ENCODE measurements at regions not wholly inside any gene's neighbourhood (a gene's known extent, or its start where the extent isn't known, plus 50 kb on each side); places are given as distances from the start of the nearest gene placed in this dataset.
A peak's percentile ranks its signal among the peaks of the same experiment; 100 is the strongest.

- 81 to 90% methylated on average over 2 of the region's 2 CpGs for WGBS, 2 donors
- Histone ChIP-seq H3K9me3 (no peaks in the 10 kb centered on the region), H3K4me3 (replicated peaks in 1 of 3) (no peak overlapping the region), H3K36me3 (no peaks in the 10 kb centered on the region), H3K4me1 (peaks cover 31 to 35% of the 10 kb centered on the region in 2 donors), H3K27me3 (no peaks in the 10 kb centered on the region), H3K27ac (no peak overlapping the region)
- no peak for DNase-seq
- intact Hi-C loops (cut with DNase I): no loop called here
- TF ChIP-seq POLR2A (IDR thresholded peaks at IDR 0.05): no peak
- TF ChIP-seq, protein P1, sequence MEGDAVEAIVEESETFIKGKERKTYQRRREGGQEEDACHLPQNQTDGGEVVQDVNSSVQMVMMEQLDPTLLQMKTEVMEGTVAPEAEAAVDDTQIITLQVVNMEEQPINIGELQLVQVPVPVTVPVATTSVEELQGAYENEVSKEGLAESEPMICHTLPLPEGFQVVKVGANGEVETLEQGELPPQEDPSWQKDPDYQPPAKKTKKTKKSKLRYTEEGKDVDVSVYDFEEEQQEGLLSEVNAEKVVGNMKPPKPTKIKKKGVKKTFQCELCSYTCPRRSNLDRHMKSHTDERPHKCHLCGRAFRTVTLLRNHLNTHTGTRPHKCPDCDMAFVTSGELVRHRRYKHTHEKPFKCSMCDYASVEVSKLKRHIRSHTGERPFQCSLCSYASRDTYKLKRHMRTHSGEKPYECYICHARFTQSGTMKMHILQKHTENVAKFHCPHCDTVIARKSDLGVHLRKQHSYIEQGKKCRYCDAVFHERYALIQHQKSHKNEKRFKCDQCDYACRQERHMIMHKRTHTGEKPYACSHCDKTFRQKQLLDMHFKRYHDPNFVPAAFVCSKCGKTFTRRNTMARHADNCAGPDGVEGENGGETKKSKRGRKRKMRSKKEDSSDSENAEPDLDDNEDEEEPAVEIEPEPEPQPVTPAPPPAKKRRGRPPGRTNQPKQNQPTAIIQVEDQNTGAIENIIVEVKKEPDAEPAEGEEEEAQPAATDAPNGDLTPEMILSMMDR (IDR thresholded peaks at IDR 0.05): no peak
Measured at GRCh38 chr20:20778676-20779075, 66.2 kb upstream of the RALGAPA2 start.

- WGBS, 2 donors: 80 to 96% methylated on average over 3 of the region's 3 CpGs
- Histone ChIP-seq H3K4me1 (no peaks in the 10 kb centered on the region), H3K4me3 (replicated peaks in 1 of 3) (no peak overlapping the region), H3K36me3 (no peaks in the 10 kb centered on the region), H3K27ac (no peak overlapping the region), H3K27me3 (no peaks in the 10 kb centered on the region), H3K9me3 (no peaks in the 10 kb centered on the region)
- no peak for DNase-seq
- intact Hi-C loops (cut with DNase I): no loop called here
- TF ChIP-seq, protein P1 (IDR thresholded peaks at IDR 0.05): no peak
- no peak for TF ChIP-seq POLR2A (IDR thresholded peaks at IDR 0.05)
Measured at GRCh38 chr20:20772497-20773085, 60.1 kb upstream of the RALGAPA2 start.

- intact Hi-C loops (cut with DNase I): no loop called here
- Histone ChIP-seq H3K27ac (no peak overlapping the region), H3K27me3 (no peaks in the 10 kb centered on the region), H3K4me3 (replicated peaks in 1 of 3) (no peak overlapping the region), H3K36me3 (no peaks in the 10 kb centered on the region), H3K9me3 (no peaks in the 10 kb centered on the region), H3K4me1 (no peaks in the 10 kb centered on the region)
- TF ChIP-seq, protein P1 (IDR thresholded peaks at IDR 0.05): no peak
- TF ChIP-seq POLR2A (IDR thresholded peaks at IDR 0.05): no peak
- 86 to 91% methylated on average over 6 to 20 of the region's 30 CpGs for WGBS, 2 donors
- no peak for DNase-seq
Measured at GRCh38 chr20:20768202-20768815, 55.9 kb upstream of the RALGAPA2 start.

- Histone ChIP-seq H3K4me3 (replicated peaks in 1 of 3) (no peak overlapping the region), H3K36me3 (no peaks in the 10 kb centered on the region), H3K27me3 (no peaks in the 10 kb centered on the region), H3K9me3 (no peaks in the 10 kb centered on the region), H3K27ac (peak overlapping the region in 1 of 3 donors; percentile 19), H3K4me1 (peaks cover 15% of the 10 kb centered on the region in 2 donors)
- intact Hi-C loops (cut with DNase I): no loop called here
- DNase-seq: no peak
- no peak for TF ChIP-seq POLR2A (IDR thresholded peaks at IDR 0.05)
- TF ChIP-seq, protein P1 (IDR thresholded peaks at IDR 0.05): no peak
- WGBS, 2 donors: 72 to 75% methylated on average over 4 of the region's 4 CpGs
Measured at GRCh38 chr20:20765696-20766365, 53.4 kb upstream of the RALGAPA2 start.

DNA sequence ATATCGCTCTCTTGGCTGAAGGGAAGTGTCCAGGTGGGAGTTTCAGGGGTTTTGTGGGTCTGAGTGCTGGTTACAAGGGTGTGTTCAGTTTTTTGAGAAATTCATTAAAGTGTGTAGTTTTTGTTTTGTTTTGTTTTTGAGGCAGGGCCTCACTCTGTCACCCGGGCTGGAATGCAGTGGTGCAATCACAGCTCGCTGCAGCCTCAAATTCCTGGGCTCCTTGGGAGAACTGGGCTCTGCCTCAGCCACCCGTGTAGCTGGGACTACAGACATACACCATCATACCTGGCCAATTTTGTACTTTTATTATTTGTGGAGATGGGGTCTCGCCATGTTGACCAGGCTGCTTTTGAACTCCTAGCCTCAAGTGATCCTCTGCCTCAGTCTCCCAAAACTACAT, 51.2 kb upstream of the RALGAPA2 start:
- Histone ChIP-seq H3K27me3 (no peaks in the 10 kb centered on the region), H3K4me1 (peaks cover 31 to 35% of the 10 kb centered on the region in 2 donors), H3K36me3 (no peaks in the 10 kb centered on the region), H3K27ac (no peak overlapping the region), H3K9me3 (no peaks in the 10 kb centered on the region), H3K4me3 (replicated peaks in 1 of 3) (no peak overlapping the region)
- TF ChIP-seq, protein P1 (IDR thresholded peaks at IDR 0.05): no peak
- TF ChIP-seq POLR2A (IDR thresholded peaks at IDR 0.05): no peak
- DNase-seq: peak in 1 of 2 donors; percentile 47
- intact Hi-C loops (cut with DNase I): no loop called here
- WGBS, 2 donors: 67 to 75% methylated on average over 5 of the region's 5 CpGs

All from thyroid gland (tissue), 4 donors.